ENCODE measurements at regions not wholly inside any gene's neighbourhood (a gene's known extent, or its start where the extent isn't known, plus 50 kb on each side); places are given as distances from the start of the nearest gene placed in this dataset.
A peak's percentile ranks its signal among the peaks of the same experiment; 100 is the strongest.

GRCh38 chr12:124681779-124682391 lies 114.5 kb upstream of the NCOR2 start:
- TF ChIP-seq, protein P1, sequence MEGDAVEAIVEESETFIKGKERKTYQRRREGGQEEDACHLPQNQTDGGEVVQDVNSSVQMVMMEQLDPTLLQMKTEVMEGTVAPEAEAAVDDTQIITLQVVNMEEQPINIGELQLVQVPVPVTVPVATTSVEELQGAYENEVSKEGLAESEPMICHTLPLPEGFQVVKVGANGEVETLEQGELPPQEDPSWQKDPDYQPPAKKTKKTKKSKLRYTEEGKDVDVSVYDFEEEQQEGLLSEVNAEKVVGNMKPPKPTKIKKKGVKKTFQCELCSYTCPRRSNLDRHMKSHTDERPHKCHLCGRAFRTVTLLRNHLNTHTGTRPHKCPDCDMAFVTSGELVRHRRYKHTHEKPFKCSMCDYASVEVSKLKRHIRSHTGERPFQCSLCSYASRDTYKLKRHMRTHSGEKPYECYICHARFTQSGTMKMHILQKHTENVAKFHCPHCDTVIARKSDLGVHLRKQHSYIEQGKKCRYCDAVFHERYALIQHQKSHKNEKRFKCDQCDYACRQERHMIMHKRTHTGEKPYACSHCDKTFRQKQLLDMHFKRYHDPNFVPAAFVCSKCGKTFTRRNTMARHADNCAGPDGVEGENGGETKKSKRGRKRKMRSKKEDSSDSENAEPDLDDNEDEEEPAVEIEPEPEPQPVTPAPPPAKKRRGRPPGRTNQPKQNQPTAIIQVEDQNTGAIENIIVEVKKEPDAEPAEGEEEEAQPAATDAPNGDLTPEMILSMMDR (IDR thresholded peaks at IDR 0.05; ENCODE audit: low read depth, low read length) = no peak
- H3K4me3 ChIP-seq (ENCODE audit: low read depth, low read length) = 0 out of 2 replicates have a peak overlapping the region, but pooled peaks have one; percentile 17

- TF ChIP-seq, protein P1 (IDR thresholded peaks at IDR 0.05; ENCODE audit: low read depth, low read length) = peak; percentile 16; the same call in 1 of the 2 replicates
- no peak overlapping the region for H3K4me3 ChIP-seq (ENCODE audit: low read depth, low read length)
Measured at GRCh38 chr12:124680863-124681778, 113.7 kb upstream of the NCOR2 start.

- TF ChIP-seq, protein P1 (IDR thresholded peaks at IDR 0.05; ENCODE audit: low read depth, low read length) = no peak
Measured at GRCh38 chr12:124679533-124680371, 112.3 kb upstream of the NCOR2 start.

GRCh38 chr12:124679047-124679446 lies 111.6 kb upstream of the NCOR2 start:
- H3K4me3 ChIP-seq (ENCODE audit: low read depth, low read length) = no peak overlapping the region
- TF ChIP-seq, protein P1 (IDR thresholded peaks at IDR 0.05; ENCODE audit: low read depth, low read length) = no peak

More at GRCh38 chr12:124679533-124680371, 112.3 kb upstream of the NCOR2 start:
- no peak overlapping the region for H3K4me3 ChIP-seq (ENCODE audit: low read depth, low read length)

GRCh38 chr12:124678421-124678893 lies 111.0 kb upstream of the NCOR2 start:
- H3K4me3 ChIP-seq (ENCODE audit: low read depth, low read length) = no peak overlapping the region
- TF ChIP-seq, protein P1 (IDR thresholded peaks at IDR 0.05; ENCODE audit: low read depth, low read length) = no peak

DNA sequence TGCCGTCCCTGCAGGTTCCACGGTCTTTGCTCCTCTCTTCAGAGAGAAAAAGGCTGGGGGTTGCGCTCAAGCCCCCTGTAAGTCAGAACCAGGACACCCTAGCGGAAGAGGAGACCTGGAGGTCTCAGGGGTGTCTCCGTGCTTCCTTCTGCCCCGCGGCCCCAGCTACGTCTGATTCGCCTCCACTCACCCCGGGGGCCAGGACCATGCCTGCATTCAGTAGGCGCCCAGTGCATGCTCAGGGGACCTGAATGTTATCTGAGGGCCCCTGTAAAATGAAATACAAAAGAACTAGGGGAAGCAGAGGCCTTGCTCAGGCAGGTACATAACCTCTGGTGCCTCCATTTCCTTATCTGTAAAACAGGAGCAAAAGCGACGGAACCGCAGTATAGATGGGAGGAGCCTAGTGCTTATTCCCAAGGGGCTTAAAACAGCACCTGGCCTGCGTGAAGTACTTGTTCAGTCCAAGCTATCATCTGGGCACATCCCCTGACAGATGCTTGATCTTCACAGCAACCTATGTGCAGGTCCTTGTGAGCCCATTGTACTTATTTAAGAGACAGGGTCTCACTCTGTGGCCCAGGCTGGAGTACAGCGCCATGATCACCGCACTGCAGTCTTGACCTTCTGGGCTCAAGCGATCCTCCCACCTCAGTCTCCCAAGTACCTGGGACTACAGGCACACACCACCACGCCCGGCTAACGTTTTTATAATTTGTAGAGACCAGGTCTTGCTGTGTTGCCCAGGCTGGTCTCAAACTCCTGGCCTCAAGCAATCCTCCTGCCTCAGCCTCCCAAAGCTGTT lies 110.3 kb upstream of the NCOR2 start:
- H3K4me3 ChIP-seq (ENCODE audit: low read depth, low read length) = no peak overlapping the region
- TF ChIP-seq, protein P1 (IDR thresholded peaks at IDR 0.05; ENCODE audit: low read depth, low read length) = no peak
